OCI-LY7 (cell line): ENCODE measurements at regions not wholly inside any gene's neighbourhood (a gene's known extent, or its start where the extent isn't known, plus 50 kb on each side); places are given as distances from the start of the nearest gene placed in this dataset.

Experiments used
- BruUV-seq: library from RNA; stranded (reverse); fragments of 400-500 nt; replicated peaks from 2 replicates; lab custom pipeline; 2021; lab: Mats Ljungman, UMichigan
- CTCF ChIA-PET: fragments of 300-600 bp; sonication (Branson Sonifier 250); formaldehyde crosslinking; loops from one replicate; lab custom pipeline; 2022; ENCODE audit warnings: antibody characterized with exemption; ENCODE audit not compliant: unreplicated experiment; lab: Charles Lee
- POLR2A ChIA-PET: fragments of 300-600 bp; sonication (Branson Sonifier 250); formaldehyde crosslinking; loops from one replicate; lab custom pipeline; 2022; ENCODE audit warnings: antibody characterized with exemption; lab: Charles Lee
- DNase-seq: peaks from one replicate; pipeline ENCODE4 v3.0.0-alpha.2; 2015; ENCODE audit warnings: low spot score
- H2AFZ ChIP-seq: fragments of 200-600 bp; sonication (generic), shearing (Covaris generic); 2 replicates; pipeline ENCODE4 v1.6.1; 2014; ENCODE audit warnings: mild to moderate bottlenecking, antibody characterized with exemption, low read length, moderate library complexity
- H3K27ac ChIP-seq: fragments of 200-600 bp; sonication (generic); 2 replicates; pipeline ENCODE4 v1.5.1; 2014; ENCODE audit warnings: mixed run types, low read depth, mild to moderate bottlenecking, moderate library complexity, low read length, inconsistent platforms; ENCODE audit not compliant: poor library complexity, severe bottlenecking
- H3K36me3 ChIP-seq: fragments of 200-600 bp; sonication (generic); 2 replicates; pipeline ENCODE4 v1.6.1; 2014; ENCODE audit warnings: mild to moderate bottlenecking, antibody characterized with exemption, low read length, moderate library complexity, mixed read lengths; ENCODE audit not compliant: insufficient read depth
- H3K4me1 ChIP-seq: fragments of 200-600 bp; sonication (generic); 2 replicates; pipeline ENCODE4 v1.5.1; 2014; ENCODE audit warnings: mild to moderate bottlenecking, low read length; ENCODE audit not compliant: insufficient read depth, poor library complexity, severe bottlenecking
- H3K4me2 ChIP-seq: fragments of 200-600 bp; sonication (generic); 2 replicates; pipeline ENCODE4 v1.6.1; 2014; ENCODE audit warnings: mild to moderate bottlenecking, low read length
- H3K4me3 ChIP-seq: fragments of 200-600 bp; sonication (generic); 2 replicates; pipeline ENCODE4 v1.5.1; 2014; ENCODE audit warnings: mild to moderate bottlenecking, low read depth, low read length; ENCODE audit not compliant: poor library complexity, severe bottlenecking
- H3K79me2 ChIP-seq: fragments of 200-600 bp; sonication (generic); 2 replicates; pipeline ENCODE4 v1.6.1; 2016; ENCODE audit warnings: low read depth, mild to moderate bottlenecking, low read length, moderate library complexity, mixed read lengths; ENCODE audit not compliant: insufficient read depth
- H3K9me2 ChIP-seq: fragments of 200-600 bp; sonication (generic); 2 replicates; pipeline ENCODE4 v1.6.1; 2016; ENCODE audit warnings: mild to moderate bottlenecking, low read length, mixed read lengths; ENCODE audit not compliant: insufficient read depth
- H3K9me3 ChIP-seq: fragments of 200-600 bp; sonication (generic); 2 replicates; pipeline ENCODE4 v1.6.1; 2014; ENCODE audit warnings: mild to moderate bottlenecking, mixed run types, low read length, mixed read lengths
- H4K20me1 ChIP-seq: fragments of 200-600 bp; sonication (generic); 2 replicates; pipeline ENCODE4 v1.6.1; 2014; ENCODE audit warnings: mild to moderate bottlenecking, antibody characterized with exemption, low read length, moderate library complexity, mixed read lengths; ENCODE audit not compliant: insufficient read depth
- CTCF ChIP-seq: fragments of 200-600 bp; sonication (generic); conservative IDR thresholded peaks from 2 replicates; pipeline ENCODE4 v1.5.1; 2014; ENCODE audit warnings: mild to moderate bottlenecking, antibody characterized with exemption, low read length, moderate library complexity, mixed read lengths
- EZH2phosphoT487 ChIP-seq: fragments of 200-600 bp; sonication (generic); IDR thresholded peaks from 2 replicates; pipeline ENCODE4 v1.6.1; 2018; ENCODE audit warnings: low read depth, borderline replicate concordance, mild to moderate bottlenecking, mixed run types, antibody characterized with exemption, low read length, moderate library complexity, mixed read lengths
- intact Hi-C: fragments of 100-400 bp; cut with micrococcal nuclease; formaldehyde crosslinking; loops from one replicate; pipeline ENCODE4 v1.10.0; 2022; ENCODE audit not compliant: unreplicated experiment

GRCh38 chr21:17693801-17694200, 81.1 kb upstream of the BTG3 start:
- POLR2A ChIA-PET: no interaction called here
- BruUV-seq: no TSS peak
- TF ChIP-seq EZH2phosphoT487 (no peak), CTCF (no peak)
- Histone ChIP-seq H3K36me3 (no peaks in the 10 kb centered on the region), H3K9me3 (no peaks in the 10 kb centered on the region), H3K9me2 (no peaks in the 10 kb centered on the region), H3K79me2 (no peaks in the 10 kb centered on the region), H3K4me3 (no peak overlapping the region), H3K27ac (no peak overlapping the region), H4K20me1 (no peaks in the 10 kb centered on the region), H3K4me2 (no peak overlapping the region), H2AFZ (no peak overlapping the region), H3K4me1 (no peaks in the 10 kb centered on the region)
- intact Hi-C loops: loop anchor here (10.0 kb wide), 1 partner anchor 61 kb away; no protein-coding TSS in a partner anchor
- DNase-seq: no peak
- CTCF ChIA-PET: no interaction called here

GRCh38 chr21:17690078-17690494, 77.4 kb upstream of the BTG3 start:
- no peaks in the 10 kb centered on the region for H3K36me3 ChIP-seq
- H3K79me2 ChIP-seq: no peaks in the 10 kb centered on the region
- H3K9me3 ChIP-seq: no peaks in the 10 kb centered on the region
- no peak overlapping the region for H3K4me3 ChIP-seq
- CTCF ChIA-PET: no interaction called here
- BruUV-seq: no TSS peak
- H3K4me2 ChIP-seq: no peak overlapping the region
- no peak overlapping the region for H2AFZ ChIP-seq
- no peak overlapping the region for H3K27ac ChIP-seq
- H4K20me1 ChIP-seq: no peaks in the 10 kb centered on the region
- TF ChIP-seq EZH2phosphoT487 (no peak), CTCF (no peak)
- POLR2A ChIA-PET: no interaction called here
- H3K4me1 ChIP-seq: no peaks in the 10 kb centered on the region
- H3K9me2 ChIP-seq: no peaks in the 10 kb centered on the region
- intact Hi-C loops: loop anchor here (10.0 kb wide), 1 partner anchor 65 kb away; no protein-coding TSS in a partner anchor
- no peak for DNase-seq
